Astrocyte of the spinal cord (primary cell): ENCODE measurements at regions not wholly inside any gene's neighbourhood (a gene's known extent, or its start where the extent isn't known, plus 50 kb on each side); places are given as distances from the start of the nearest gene placed in this dataset.
A peak's percentile ranks its signal among the peaks of the same experiment; 100 is the strongest.
"Not testable (repeated sequence)": the region's sequence is repeated elsewhere in the genome, so short reads cannot be mapped to it uniquely, and the experiment has no call there.

Source experiments
- DNase-seq: peaks from one replicate; pipeline ENCODE4 v3.0.0; 2011; ENCODE audit warnings: low read depth, low spot score
- H3K4me3 ChIP-seq: 2 replicates; pipeline ENCODE4 v1.5.1; 2011; ENCODE audit warnings: low read depth, mild to moderate bottlenecking, low read length, moderate library complexity
- CTCF ChIP-seq: IDR thresholded peaks from 2 replicates; pipeline ENCODE4 v1.5.1; 2012; ENCODE audit warnings: low read depth, mild to moderate bottlenecking, low read length, inconsistent platforms
- in situ Hi-C: cut with HindIII; loops from 2 replicates; pipeline ENCODE4 v1.10.0; 2017; ENCODE audit warnings: low sequenced_read_pairs

- no peak for TF ChIP-seq CTCF
- in situ Hi-C loops = no loop called here
Measured at GRCh38 chr6:12628327-12628726, 88.2 kb upstream of the PHACTR1 start.

DNA sequence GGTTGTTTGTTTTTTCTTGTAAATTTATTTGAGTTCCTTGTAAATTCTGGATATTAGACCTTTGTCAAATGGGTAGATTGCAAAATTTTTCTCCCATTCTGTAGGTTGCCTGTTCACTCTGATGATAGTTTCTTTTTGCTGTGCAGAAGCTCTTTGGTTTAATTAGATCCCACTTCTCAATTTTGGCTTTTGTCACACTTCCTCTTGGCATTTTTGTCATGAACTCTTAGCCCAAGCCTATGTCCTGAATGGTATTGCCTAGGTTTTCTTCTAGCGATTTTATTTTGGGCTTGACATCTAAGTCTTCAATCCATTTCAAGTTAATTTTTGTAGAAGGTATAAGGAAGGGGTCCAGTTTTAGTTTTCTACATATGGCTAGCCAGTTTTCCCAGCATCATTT is 82.8 kb upstream of the PHACTR1 start:
- H3K4me3 ChIP-seq, DNase-seq, in situ Hi-C loops: not testable (repeated sequence)

More at GRCh38 chr6:12628327-12628726, 88.2 kb upstream of the PHACTR1 start:
- no peak for DNase-seq
- H3K4me3 ChIP-seq = no peak overlapping the region

- no peak for TF ChIP-seq CTCF
- DNase-seq = no peak
- in situ Hi-C loops = no loop called here
- H3K4me3 ChIP-seq = no peak overlapping the region
Measured at GRCh38 chr6:12635375-12635774, 81.2 kb upstream of the PHACTR1 start.

DNA sequence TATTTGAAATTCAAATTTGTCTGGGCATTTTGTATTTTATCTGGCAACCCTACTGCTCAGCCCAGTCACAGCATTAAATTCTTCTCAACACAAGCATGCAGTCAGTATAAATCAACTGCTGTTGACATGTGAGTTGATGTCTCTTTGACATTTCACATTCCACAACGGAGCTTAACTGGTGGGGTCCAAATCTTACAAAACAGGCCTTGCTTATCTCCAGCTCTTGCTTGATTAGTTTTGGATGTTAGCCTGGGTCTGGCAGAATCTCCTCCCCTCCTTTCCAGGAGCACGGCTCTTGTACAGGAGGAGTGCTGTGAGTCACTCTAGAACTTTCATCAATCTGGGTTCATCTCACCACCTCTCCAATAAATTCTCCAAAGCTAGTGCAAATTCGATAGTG is 80.8 kb upstream of the PHACTR1 start:
- DNase-seq = no peak
- no peak overlapping the region for H3K4me3 ChIP-seq
- TF ChIP-seq CTCF = no peak
- in situ Hi-C loops = no loop called here

DNA sequence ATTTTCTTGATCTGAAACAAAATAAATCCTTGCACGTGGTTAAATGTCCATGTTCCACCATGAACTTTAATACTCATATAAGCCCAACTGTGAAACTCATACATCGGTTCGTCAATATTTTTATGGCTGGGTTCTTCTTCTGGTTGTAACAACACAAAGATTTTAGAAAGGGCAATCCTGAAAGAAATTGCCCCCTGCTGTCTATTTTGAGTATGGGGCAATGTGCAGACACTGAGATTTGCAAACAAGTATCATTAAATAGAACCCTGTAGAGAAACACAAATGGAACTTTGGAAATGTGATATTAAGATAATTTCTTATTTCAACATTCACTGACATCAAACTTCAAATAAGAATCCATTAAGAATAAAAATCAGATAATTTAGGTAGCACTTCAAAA is 80.2 kb upstream of the PHACTR1 start:
- H3K4me3 ChIP-seq = no peak overlapping the region
- no peak for DNase-seq
- peak; percentile 15 for TF ChIP-seq CTCF
- in situ Hi-C loops = no loop called here

DNA sequence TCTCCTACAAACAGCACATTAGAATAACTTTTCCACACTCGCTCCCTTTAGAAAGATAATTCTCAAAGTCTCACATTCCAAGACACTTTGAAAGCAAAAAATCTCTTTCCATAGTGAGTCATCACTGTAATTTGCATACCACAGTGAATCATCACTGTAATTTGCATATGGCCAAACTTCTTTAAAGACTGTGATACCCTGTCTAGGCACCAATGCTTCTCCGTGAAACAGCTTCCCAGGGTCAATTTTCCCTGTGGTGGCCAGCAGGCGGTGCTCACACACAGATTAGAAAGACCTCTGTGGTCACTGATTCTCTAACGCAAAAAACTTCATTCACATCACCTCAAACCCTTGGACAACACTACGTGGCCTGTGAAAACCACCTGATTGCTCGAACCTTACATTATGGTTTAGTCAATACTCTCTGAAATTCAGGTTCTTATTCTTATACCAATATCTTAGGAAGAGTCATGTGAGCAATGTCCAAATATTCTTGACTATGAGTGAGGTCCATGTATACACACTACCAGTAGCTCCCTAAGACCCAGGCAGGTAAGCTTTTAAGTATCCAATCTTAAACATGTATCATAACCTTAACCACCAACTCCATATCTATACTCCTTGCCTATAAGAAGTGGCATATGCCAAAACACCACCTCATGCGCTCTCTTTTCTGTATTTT is 78.5 kb upstream of the PHACTR1 start:
- peak; percentile 77 for DNase-seq
- H3K4me3 ChIP-seq = no peak overlapping the region
- TF ChIP-seq CTCF = peak; percentile 81
- in situ Hi-C loops = no loop called here

DNA sequence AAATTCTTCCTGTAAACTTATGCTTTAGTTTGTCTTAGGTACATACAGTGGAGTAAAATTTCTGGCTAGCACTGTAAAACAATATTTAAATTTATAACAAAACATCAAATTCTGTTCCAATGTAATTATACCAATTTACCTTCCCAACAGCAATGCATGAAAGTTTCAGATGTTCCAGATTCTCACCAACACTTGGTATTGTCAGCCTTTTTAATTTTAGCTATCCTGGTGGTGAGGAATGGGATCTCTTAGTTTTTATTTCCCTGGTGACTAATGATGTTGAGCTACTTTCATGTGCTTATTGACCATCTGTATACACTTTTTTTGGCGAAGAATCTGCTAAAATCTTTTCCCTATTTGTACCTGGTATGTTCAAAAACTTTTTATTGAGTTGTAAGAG is 76.1 kb upstream of the PHACTR1 start:
- no peak for DNase-seq
- in situ Hi-C loops = no loop called here
- H3K4me3 ChIP-seq = no peak overlapping the region
- no peak for TF ChIP-seq CTCF

DNA sequence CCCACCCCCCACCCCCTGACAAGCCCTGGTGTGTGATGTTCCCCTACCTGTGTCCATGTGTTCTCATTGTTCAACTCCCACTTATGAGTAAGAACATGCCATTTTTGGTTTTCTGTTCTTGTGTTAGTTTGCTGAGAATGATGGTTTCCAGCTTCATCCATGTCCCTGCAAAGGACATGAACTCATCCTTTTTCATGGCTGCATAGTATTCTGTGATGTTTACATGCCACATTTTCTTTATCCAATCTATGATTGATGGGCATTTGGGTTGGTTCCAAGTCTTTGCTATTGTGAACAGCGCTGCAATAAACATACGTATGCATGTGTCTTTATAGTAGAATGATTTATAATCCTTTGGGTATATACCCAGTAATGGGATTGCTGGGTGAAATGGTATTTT is 74.8 kb upstream of the PHACTR1 start:
- H3K4me3 ChIP-seq, in situ Hi-C loops, DNase-seq: not testable (repeated sequence)
